ENCODE measurements at regions not wholly inside any gene's neighbourhood (a gene's known extent, or its start where the extent isn't known, plus 50 kb on each side); places are given as distances from the start of the nearest gene placed in this dataset.

- FAIRE-seq (no peak), DNase-seq (ENCODE audit: low spot score) (no peak), ATAC-seq (no peak)
- no TSS peak for BruUV-seq (replicated peaks)
- peaks cover 81% of the 10 kb centered on the region for H3K9me3 ChIP-seq (ENCODE audit: low read length)
- H4K20me1 ChIP-seq (ENCODE audit: insufficient read depth, low read length): no peaks in the 10 kb centered on the region
- H3K4me1 ChIP-seq (ENCODE audit: insufficient read depth, low read length): no peaks in the 10 kb centered on the region
- no peak overlapping the region for H3K27ac ChIP-seq (ENCODE audit: extremely low read length, insufficient read depth, low read length)
- no peak overlapping the region for H3K4me3 ChIP-seq (replicated peaks in 1 of 3; ENCODE audit: insufficient read depth in 1 of 3, low read depth in 2 of 3, low read length in 3 of 3)
- ChIA-PET POLR2A (no interaction called here), CTCF (ENCODE audit: low intra/inter-chr PET ratio, low total read pairs) (no interaction called here)
- intact Hi-C loops (cut with micrococcal nuclease; ENCODE audit: unreplicated experiment) (no loop called here), in situ Hi-C loops (cut with HindIII; ENCODE audit: extremely low pct_ligation_motif_present, low pct_unique_long_range_greater_than_20kb) (no loop called here)
- no peak for TF ChIP-seq ZNF446 (CRISPR knock-in tag; IDR thresholded peaks at IDR 0.05)
- no peak for TF ChIP-seq SMYD3 (CRISPR knock-in tag; IDR thresholded peaks at IDR 0.05)
- TF ChIP-seq DZIP1 (CRISPR knock-in tag; IDR thresholded peaks at IDR 0.05): no peak
- TF ChIP-seq CBX2 (IDR thresholded peaks at IDR 0.05; ENCODE audit: low read depth, low read length): no peak
- no peak for TF ChIP-seq CBX2 (CRISPR knock-in tag; IDR thresholded peaks at IDR 0.05; ENCODE audit: low read depth)
- TF ChIP-seq, protein P1, sequence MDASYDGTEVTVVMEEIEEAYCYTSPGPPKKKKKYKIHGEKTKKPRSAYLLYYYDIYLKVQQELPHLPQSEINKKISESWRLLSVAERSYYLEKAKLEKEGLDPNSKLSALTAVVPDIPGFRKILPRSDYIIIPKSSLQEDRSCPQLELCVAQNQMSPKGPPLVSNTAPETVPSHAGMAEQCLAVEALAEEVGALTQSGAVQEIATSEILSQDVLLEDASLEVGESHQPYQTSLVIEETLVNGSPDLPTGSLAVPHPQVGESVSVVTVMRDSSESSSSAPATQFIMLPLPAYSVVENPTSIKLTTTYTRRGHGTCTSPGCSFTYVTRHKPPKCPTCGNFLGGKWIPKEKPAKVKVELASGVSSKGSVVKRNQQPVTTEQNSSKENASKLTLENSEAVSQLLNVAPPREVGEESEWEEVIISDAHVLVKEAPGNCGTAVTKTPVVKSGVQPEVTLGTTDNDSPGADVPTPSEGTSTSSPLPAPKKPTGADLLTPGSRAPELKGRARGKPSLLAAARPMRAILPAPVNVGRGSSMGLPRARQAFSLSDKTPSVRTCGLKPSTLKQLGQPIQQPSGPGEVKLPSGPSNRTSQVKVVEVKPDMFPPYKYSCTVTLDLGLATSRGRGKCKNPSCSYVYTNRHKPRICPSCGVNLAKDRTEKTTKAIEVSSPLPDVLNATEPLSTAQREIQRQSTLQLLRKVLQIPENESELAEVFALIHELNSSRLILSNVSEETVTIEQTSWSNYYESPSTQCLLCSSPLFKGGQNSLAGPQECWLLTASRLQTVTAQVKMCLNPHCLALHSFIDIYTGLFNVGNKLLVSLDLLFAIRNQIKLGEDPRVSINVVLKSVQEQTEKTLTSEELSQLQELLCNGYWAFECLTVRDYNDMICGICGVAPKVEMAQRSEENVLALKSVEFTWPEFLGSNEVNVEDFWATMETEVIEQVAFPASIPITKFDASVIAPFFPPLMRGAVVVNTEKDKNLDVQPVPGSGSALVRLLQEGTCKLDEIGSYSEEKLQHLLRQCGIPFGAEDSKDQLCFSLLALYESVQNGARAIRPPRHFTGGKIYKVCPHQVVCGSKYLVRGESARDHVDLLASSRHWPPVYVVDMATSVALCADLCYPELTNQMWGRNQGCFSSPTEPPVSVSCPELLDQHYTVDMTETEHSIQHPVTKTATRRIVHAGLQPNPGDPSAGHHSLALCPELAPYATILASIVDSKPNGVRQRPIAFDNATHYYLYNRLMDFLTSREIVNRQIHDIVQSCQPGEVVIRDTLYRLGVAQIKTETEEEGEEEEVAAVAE (CRISPR knock-in tag; IDR thresholded peaks at IDR 0.05; ENCODE audit: borderline replicate concordance): no peak
- TF ChIP-seq ZMAT5 (CRISPR knock-in tag; IDR thresholded peaks at IDR 0.05; ENCODE audit: borderline replicate concordance, low read depth): no peak
- TF ChIP-seq, protein P2, sequence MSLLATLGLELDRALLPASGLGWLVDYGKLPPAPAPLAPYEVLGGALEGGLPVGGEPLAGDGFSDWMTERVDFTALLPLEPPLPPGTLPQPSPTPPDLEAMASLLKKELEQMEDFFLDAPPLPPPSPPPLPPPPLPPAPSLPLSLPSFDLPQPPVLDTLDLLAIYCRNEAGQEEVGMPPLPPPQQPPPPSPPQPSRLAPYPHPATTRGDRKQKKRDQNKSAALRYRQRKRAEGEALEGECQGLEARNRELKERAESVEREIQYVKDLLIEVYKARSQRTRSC (CRISPR knock-in tag; IDR thresholded peaks at IDR 0.05; ENCODE audit: low read depth): no peak
- H3K79me2 ChIP-seq (ENCODE audit: insufficient read depth, low read length): no peaks in the 10 kb centered on the region
- under 1% methylated on average over 2 of the region's 2 CpGs for WGBS (ENCODE audit: low lambda C conversion rate)
- H3K27me3 ChIP-seq (ENCODE audit: control insufficient read depth in 1 of 2, insufficient read depth in 2 of 2, low read length in 2 of 2): no peaks in the 10 kb centered on the region
- H3K9ac ChIP-seq (ENCODE audit: insufficient read depth, low read depth, low read length): no peak overlapping the region
- H3K4me2 ChIP-seq (ENCODE audit: low read depth, low read length): no peak overlapping the region
- no peaks in the 10 kb centered on the region for H3K36me3 ChIP-seq (replicated peaks in 1 of 2; ENCODE audit: control insufficient read depth in 1 of 2, insufficient read depth in 2 of 2, low read length in 2 of 2)
- no peak overlapping the region for H2AFZ ChIP-seq (ENCODE audit: low read length)
Measured at GRCh38 chr6:164477790-164478189, 831.6 kb downstream of the C6orf118 start.

Data from HepG2 (cell line).